Caki2 (cell line): ENCODE measurements at regions not wholly inside any gene's neighbourhood (a gene's known extent, or its start where the extent isn't known, plus 50 kb on each side); places are given as distances from the start of the nearest gene placed in this dataset.
"Not testable (repeated sequence)": the region's sequence is repeated elsewhere in the genome, so short reads cannot be mapped to it uniquely, and the experiment has no call there.

Experiments used
- DNase-seq: peaks from one replicate; pipeline ENCODE4 v3.0.0-alpha.2; 2015; ENCODE audit warnings: low read depth
- in situ Hi-C: cut with HindIII; loops from 2 replicates; pipeline ENCODE4 v1.10.0; 2016; ENCODE audit warnings: low sequenced_read_pairs, low pct_unique_long_range_greater_than_20kb, mixed read lengths

DNA sequence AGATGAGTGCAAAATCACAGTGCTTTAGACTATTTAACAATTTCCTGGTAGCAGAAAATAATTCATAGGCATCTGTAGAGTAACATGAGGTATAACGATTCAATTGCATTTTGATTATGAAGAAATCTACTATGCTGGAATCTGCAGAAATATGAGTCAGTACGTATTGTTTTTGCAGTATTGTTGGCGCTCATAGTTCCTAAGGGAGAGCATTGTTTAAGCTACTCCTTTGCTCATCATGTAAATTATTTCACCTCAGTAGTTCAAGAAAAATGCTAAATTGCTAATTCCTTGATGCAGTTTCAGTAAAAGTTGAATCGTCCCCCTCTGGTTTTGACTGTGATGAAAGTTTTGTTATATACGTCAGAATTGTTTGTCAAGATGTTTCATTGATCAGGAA is 458.4 kb downstream of the HINT1 start:
- no peak for DNase-seq
- in situ Hi-C loops = no loop called here

DNA sequence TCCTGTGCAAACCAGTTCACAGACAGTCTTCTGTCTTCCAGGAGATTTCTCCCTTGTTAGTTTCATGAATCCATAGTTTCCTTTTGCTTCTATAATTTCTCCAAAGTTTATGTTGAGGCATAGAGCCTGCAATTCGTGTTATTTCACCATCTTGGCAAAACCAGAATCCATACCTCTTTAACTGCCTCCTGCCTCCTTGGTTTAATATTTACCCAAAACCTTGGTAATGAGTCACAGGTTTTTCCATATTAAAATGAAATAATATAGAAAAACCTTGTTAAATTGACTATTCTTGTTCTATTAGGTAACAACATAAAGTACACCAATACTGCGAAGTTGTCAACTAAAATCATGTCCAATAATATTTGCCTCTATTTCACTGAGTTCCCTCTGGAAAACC is 459.7 kb downstream of the HINT1 start:
- no peak for DNase-seq
- in situ Hi-C loops = no loop called here

DNA sequence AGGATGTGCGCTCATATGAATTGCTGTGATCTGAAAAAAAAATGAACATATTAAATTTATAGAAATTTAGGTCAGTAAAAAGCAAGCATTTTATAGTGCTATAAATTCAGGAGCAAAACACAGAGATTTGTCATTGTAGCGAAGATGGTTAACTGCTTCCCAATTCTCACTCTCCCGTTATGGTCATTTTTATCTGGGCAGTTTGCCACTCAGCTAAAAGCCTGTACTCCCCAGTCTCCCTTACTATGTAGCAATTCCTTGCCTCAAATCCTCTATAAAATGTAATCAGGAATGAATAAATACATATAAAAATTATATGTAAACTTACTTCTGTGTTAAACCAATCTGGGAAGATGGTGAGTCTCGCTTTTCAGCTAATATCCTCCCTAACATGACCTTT is 471.5 kb downstream of the HINT1 start:
- in situ Hi-C loops = no loop called here
- DNase-seq = no peak

DNA sequence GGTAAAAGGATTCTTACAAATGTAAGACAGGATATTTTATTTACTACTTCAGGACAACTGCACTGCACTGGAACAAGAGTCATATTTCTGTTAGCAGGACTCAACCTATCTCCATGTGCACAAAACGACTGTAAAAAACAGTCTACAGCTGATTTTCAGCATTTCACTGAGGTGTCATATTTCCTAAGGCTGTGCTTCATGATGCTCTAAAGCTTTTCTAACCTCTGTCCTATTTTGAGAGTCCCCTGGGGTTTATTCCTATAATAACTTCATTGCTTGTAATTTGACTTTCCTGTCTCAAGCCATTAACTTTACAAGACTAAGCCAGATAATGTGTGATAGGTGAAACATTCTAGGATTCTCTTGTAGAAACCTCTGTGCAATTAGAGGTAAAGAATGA is 472.3 kb downstream of the HINT1 start:
- peak; percentile 54 for DNase-seq
- in situ Hi-C loops = no loop called here

DNA sequence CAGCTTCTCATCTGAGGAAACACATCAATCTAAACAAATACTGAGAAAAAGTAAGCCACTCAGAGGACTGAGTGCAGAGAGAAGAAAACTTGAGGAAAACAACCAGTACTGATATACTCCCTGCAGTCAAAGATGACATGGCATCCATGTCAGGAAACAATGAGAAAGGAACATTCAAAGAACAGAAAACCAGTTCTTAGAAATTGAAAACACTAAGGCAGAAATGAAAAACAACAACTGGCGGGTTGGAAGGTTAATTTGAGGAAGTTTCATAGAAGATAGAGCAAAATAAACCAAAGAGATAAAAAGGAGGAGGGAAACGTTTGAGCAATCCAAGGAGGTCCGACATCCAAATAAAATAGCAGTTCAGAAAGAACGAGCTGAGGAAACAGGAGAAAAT is 475.2 kb downstream of the HINT1 start:
- DNase-seq = no peak
- in situ Hi-C loops = no loop called here

DNA sequence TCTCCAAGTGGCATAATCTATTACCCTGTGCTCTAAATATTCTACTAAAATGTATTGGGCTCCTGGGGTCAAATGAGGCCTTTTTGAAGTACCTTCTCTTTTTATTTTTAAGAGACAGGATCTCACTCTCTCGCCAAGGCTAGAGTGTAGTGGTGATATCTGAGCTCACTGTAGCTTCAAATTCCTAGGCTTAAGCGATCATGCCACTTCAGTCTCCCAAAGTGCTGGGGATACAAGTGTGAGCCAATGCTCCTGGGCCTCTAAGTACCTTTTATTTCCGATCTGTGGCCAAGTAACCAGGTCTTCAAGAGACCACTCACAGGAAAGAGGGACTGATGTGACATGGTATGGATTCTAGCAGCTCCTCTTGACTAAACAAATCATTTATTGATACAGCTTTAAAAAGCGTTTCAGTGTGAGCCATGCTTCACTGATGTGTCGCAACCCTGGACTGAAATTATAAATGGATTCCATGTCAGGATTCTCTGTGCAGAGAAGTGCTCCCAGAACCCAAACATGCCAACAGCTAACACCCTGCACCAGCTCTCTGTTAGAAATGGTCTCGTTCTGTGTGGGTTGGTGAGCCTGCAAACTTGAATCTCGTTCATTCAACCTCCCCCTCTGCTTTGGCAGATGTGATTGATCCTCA is 477.8 kb downstream of the HINT1 start:
- no peak for DNase-seq
- in situ Hi-C loops = no loop called here

DNA sequence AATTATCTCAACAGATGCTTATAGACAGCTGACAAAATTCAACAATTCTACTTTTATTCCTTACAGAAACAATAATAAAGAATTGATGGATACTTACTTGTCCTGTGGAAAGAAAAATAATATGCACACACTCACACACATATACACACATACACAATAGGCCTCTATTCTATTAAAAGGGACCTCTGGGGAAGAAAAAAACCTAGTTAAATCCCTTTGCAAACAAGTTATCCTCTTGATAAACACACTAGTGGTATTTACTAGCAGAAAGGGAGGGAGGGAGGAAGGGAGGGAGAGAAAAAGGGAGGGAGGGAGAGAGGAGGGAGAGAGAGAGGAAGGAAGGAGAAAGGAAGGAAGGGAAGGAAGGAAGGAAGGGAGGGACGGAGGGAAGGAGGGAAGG is 486.4 kb downstream of the HINT1 start:
- in situ Hi-C loops = no loop called here

DNA sequence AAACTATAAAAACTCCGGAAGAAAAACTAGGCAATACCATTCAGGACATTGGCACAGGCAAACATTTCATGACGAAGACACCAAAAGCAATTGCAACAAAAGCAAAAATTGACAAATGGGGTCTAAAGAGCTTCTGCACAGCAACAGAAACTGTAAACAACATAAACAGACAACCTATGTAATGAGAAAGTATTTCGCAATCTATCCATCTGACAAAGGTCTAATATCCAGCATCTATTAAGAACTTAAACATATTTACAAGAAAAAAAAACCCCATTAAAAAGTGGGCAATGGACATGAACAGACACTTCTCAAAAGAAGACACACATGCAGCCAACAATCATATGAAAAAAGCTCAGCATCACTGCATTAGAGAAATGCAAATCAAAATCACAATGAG is 498.6 kb downstream of the HINT1 start:
- no peak for DNase-seq
- in situ Hi-C loops = no loop called here

More for the DNA sequence above, 486.4 kb downstream of the HINT1 start:
- no peak for DNase-seq

DNA sequence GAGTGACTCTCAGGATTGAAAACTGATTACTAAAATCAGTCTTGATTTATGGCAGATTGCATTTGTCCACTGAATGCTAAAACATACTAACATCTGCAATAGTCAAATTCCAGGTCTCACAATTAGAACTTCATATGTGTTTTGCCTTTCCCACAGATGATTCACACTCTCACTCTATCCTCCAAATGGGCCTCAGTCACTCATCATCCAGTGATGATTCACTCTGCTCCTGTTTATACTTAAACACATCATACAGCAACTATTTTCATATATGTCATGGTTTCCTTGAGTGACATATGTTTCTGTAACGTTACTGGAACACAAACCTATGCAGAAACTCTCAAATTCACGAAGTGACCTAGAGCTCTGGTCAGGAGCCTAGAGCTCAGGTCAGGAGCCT is 512.9 kb downstream of the HINT1 start:
- in situ Hi-C loops = no loop called here
- DNase-seq = peak; percentile 16

DNA sequence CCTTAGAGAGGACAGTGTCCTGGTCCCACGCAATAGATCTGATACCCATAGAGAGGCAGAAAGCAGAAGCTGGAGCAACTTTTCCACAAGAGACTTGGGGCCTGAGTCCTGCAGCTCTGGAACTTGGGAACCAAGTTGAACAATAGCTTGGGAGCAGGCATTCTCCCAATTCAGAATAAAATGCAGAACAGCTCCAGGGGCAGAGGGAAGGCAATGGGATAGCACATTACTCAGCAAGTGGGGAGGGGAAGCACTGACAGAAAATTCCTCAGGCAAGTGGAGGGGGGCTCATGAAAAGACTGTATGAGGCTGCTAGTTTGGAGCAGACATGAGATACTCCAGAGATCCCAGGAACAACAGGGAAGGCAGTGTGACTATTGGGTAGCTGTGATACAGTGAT is 513.6 kb downstream of the HINT1 start:
- in situ Hi-C loops = no loop called here
- DNase-seq = no peak

DNA sequence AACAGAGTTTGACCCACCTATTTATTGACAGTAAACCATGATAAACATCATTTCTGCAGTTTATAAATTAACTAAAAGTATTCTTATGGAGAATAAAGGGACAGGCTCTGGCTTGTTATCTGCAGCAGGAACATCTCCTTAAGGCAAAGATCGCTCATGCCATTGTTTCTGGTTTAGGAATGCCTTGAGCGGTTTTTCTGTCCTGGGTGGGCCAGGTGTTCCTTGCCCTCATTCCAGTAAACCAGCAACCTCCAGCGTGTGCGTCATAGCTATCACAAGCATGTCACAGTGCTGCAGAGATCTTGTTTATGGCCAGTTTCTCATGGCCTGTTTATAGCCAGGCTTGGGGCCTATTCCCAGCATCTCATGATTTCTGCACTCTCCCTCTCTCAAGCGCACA is 521.7 kb downstream of the HINT1 start:
- in situ Hi-C loops = no loop called here
- no peak for DNase-seq

DNA sequence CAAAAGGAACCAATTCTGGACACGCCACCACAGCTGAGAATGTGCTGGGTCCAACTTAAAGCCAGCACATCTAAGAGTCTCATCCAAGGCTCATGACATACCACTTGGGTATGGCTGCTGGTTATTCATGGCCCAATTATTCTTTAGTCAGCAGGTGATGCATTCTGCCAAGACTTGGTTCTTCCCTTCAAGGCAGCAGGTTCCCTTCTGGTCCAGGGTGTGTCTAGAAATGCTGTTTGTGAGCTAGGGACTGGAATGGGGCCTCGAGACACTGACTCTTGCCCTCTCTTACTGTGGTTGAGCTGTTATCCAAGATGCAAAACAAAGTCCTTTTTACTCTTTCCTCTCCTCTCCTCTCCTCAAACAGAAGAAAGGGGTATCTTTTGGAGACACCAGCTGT is 522.6 kb downstream of the HINT1 start:
- DNase-seq = no peak
- in situ Hi-C loops = no loop called here

DNA sequence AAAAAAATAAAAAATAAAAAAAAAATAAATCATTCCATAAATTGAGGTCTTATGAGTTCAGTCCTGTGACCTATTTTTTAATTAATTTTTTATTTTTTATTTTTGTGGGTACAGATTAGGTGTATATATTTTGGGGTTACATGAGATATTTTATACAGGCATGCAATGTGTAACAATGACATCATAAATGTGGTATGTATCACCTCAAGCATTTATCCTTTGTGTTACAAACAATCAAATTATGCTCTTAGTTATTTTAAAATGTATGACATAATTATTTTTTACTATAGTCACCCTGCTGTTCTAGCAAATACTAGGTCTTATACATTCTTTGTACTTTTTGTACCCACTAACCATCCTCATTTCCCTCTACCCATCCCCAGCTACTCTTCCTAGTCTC is 537.9 kb downstream of the HINT1 start:
- in situ Hi-C loops = no loop called here
- DNase-seq = no peak

DNA sequence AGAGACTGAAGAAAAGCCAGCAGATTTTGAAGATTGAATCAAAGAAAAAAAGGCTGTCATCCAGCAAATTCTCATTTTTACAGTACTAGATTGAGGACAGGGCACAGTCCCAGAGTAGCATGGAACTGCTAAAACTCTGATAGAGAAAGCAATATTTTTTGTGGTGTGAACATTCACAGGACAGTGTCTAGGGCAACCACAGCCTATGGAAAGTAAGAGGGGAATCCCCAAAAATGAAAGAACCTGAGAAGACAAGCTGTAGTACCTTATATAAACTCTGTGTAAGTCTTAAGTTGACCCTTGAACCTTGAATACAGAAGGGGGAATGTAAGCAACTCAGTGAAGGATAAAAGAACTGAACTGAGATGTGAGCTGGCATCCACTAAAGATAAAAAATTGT is 540.3 kb downstream of the HINT1 start:
- in situ Hi-C loops = no loop called here
- no peak for DNase-seq

DNA sequence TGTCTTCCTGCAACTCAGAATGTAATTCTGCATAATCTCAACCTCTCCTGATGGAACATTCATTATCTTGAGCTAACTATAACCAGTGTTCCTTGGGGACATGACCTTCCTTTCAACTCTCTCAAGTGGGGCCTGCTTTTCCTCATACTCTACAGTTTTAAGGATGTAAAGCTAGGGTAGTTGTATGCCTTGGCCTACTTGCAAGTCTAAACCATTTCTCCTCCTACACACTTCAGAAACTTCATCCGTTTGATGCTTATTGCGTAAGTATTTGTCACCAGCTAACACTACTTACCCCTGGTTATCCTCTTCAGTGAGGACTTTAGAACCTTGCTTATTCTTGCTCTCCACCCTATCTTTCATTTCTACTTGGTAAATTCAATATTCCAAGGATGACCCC is 548.9 kb downstream of the HINT1 start:
- in situ Hi-C loops = no loop called here
- no peak for DNase-seq

DNA sequence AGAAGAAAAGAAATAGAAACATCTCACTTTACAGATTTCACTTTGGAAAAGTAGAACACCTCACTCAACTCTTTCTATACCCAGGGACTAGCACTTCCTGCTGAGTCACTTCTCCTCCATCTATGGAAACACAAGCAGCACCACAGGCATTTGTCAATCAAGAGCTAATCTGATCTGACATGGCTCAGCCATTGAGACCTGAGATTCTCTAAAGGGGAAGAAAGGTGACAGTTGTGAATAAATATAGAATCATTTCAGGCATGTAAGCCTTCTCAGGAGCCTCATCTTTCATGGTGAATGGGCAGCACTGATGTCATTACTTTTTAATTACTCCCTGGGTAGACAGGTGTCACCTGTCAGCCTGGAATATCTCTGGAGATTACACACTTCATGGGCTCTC is 559.8 kb downstream of the HINT1 start:
- peak; percentile 10 for DNase-seq
- in situ Hi-C loops = no loop called here

DNA sequence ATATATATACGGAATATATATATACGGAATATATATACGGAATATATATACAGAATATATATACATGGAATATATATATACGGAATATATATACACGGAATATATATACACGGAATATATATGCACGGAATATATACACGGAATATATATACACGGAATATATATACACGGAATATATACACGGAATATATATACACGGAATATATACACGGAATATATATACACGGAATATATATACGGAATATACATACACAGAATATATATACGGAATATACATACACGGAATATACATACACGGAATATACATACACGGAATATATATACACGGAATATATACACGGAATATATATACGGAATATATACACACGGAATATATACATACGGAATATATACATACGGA is 568.4 kb downstream of the HINT1 start:
- DNase-seq, in situ Hi-C loops: not testable (repeated sequence)

DNA sequence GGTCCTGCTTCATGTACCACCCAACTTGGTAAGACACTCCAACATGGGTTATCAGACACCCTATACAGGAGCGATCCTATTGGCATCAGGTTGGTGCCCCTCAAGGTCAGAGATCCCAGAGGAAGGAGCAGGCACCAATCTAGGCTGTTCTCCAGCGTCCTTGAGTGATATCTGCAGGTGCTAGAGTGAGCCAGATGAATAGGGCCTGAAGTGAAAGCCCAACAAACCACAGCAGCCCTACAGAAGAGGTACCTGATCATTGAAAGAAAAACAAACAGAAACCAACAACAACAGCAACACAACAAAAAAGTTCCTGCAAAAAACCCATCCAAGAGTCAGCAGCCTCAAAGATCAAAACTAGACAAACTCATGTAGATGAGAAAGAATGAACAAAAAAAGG is 584.8 kb downstream of the HINT1 start:
- DNase-seq = no peak
- in situ Hi-C loops = no loop called here

DNA sequence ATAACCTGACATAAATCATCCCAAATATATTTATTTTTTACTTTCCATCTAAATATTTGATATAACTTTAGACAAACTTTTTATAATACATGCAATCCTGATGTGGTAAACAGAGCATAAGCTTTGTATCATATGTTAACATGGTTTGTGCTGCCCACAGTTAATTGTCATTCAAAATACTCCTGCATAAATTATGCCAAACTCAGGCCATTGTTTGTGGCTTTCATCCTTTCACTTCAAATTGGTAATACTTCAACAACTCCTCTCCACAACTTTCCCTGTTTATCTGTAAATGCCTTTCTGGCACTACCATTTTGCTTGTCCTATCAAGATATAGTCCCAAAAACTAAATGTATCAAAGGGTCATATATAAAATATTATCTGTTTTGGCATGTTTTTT is 586.7 kb downstream of the HINT1 start:
- no peak for DNase-seq
- in situ Hi-C loops = no loop called here

DNA sequence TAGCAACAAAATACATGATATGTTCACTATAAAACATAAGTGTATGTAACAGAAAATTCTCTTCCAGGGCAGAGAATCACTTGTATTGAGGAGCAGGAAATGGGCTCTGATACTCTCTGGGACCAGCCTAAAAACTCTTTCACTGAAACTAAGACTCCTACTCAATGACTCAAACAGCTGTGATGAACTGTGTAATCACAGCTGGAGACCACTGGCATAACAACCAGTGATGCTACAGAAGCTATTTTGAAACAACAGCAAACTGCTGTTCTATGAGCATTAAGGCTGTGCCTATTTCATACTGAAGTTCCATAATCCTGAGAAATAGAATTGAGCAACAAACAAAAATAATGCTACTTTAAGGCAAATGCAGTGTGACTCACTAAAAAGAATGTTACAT is 594.0 kb downstream of the HINT1 start:
- in situ Hi-C loops = no loop called here
- DNase-seq = no peak

DNA sequence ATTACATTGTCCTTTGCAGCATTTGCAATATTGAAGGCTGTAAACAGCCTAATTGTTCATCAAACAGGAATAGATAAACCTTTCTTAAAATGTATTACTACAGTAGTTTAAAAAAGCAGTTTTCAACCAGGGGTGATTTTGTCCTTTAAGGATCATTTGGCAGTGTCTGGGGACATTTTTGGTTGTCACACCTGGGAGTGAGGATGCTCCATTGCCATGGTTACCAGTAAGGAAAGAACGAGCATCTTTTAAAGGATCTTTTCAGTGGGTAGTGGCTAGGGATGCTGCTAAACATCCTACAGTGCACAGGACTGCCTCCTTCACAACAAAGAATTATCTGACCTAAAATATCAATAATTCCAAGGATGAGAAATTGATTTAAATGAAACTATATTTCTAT is 596.3 kb downstream of the HINT1 start:
- DNase-seq = no peak
- in situ Hi-C loops = no loop called here
